Tibial nerve (tissue), 4 donors: ENCODE measurements at regions not wholly inside any gene's neighbourhood (a gene's known extent, or its start where the extent isn't known, plus 50 kb on each side); places are given as distances from the start of the nearest gene placed in this dataset.

ENCODE experiments used
- CTCF ChIP-seq, 5 experiments: fragments of 200-600 bp in 3 of 5; fragments of 450-650 bp in 2 of 5; sonication (generic) in 3 of 5; IDR thresholded peaks; one replicate each; pipeline ENCODE4 v1.5.1; 2016 to 2019; ENCODE audit warnings: antibody characterized with exemption in 5 of 5, mild to moderate bottlenecking in 3 of 5, moderate library complexity in 2 of 5
- EP300 ChIP-seq, 2 donors: sonication (generic); formaldehyde crosslinking; IDR thresholded peaks; one replicate each; pipeline ENCODE4 v1.6.1; 2017; ENCODE audit warnings: antibody characterized with exemption in 2 of 2, mild to moderate bottlenecking in 1 of 2
- POLR2A ChIP-seq, 2 donors: fragments of 450-650 bp; IDR thresholded peaks; one replicate each; pipeline ENCODE4 v1.6.1; 2017; ENCODE audit warnings: antibody characterized with exemption in 2 of 2, mild to moderate bottlenecking in 2 of 2, moderate library complexity in 2 of 2

DNA sequence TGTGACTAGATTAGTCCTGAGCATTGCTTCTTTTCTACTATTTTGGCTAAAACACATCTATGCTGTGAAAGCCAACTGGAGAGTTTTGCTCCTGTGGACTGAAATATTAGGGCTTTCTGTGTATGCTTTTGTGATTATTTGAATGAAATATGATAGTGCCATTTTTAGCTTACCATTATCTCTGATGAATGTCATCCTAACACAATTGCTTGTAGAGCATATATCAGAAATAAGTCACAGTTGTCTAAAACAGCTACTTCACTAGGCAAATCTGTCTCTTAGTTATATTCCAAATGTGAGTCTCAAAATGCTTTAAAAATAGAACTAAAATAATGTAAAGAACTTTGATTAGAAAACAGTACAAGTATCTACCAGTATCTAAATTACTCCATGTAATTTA, 401.4 kb upstream of the PTCHD4 start:
- TF ChIP-seq CTCF (IDR thresholded peaks at IDR 0.05) (no peak), POLR2A (IDR thresholded peaks at IDR 0.05) (no peak), EP300 (IDR thresholded peaks at IDR 0.05) (no peak)
